NCI-H2227 treated with DMSO at 0.1 percent for 48 hours (cell line): ENCODE measurements at regions not wholly inside any gene's neighbourhood (a gene's known extent, or its start where the extent isn't known, plus 50 kb on each side); places are given as distances from the start of the nearest gene placed in this dataset.
"Not testable (repeated sequence)": the region's sequence is repeated elsewhere in the genome, so short reads cannot be mapped to it uniquely, and the experiment has no call there.

ENCODE experiments used
- DNase-seq: peaks from one replicate; lab custom pipeline; 2025; lab: John Stamatoyannopoulos, UW

- no peak for DNase-seq
These were observed 114.1 kb downstream of the C9orf152 start for GRCh38 chr9:110093871-110094270.

- no peak for DNase-seq
These were observed 112.8 kb downstream of the C9orf152 start for GRCh38 chr9:110095161-110095595.

DNA sequence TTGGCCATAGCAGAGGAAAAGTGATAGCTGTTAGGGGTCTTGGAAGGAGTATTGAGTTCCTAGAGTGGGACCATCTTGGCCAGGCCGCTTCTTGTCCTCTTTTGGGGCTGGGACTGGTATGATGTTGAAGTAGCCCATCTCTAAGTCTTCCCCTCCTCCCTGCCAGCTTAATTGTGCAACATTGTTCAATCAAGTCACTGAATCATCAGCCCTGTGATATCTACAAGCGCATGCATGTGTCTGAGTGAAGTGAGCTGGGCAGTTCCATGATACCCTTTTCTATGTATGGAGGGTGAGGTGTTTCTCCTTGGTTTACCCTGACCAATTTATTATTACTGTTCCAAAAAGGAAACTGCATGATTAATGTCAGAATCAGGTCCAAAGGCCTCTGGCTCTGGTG is 112.2 kb downstream of the C9orf152 start:
- DNase-seq = no peak

DNA sequence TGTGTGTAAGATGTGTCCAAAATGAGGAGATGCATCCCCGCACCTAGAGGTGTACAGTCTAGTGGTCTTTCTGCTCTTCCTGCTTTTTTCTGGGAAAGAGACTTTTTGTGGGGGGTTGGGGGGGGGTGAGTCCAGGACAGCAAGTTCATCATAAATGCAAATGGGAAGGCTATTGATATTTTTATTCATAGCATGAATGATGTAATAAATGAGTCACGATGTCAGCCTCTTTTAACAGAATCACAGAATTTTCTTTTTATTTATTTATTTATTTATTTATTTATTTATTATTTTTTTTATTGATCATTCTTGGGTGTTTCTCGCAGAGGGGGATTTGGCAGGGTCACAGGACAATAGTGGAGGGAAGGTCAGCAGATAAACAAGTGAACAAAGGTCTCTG is 111.3 kb downstream of the C9orf152 start:
- DNase-seq = not testable (repeated sequence)

DNA sequence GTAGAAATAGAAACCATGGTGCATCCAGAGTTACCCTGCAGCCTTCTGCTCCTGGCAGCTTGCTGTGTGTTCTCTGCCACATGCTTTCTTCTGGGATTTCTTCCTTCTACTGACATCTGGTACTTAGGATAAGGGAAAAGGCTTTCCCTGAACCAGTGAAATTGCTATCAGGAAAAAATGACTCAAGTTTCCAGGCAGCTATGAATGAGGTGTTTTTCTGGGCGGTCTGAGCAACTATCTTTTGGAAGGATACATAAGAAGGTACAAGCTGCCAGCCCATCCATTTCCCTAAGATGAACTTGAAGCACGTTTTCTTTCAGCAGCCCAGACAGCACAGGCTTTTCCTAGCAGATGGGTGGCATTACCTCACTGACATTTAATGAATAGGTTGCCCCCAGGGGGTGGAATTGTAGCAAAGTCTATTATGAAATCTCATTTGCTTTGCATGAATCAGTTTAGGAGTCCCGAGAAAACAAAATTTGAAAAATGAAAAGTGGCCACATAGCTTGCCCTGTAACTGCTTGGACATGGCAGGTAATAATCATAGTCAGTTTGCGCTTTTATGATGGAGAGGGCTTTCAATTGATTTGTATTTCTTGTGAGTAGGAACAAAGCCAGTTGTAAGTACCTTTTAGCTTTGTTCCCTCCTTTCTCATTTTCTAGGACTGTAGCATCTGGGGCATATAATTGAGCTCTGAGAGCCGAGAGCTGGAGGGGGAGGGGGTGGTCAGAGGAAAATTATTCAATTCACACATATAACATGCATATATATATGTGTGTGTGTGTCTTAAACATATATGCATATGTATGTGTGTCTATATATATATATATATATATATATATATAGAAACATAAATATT is 108.5 kb downstream of the C9orf152 start:
- DNase-seq = peak; percentile 91

- DNase-seq = no peak
These were observed 106.3 kb downstream of the C9orf152 start for GRCh38 chr9:110101531-110102161.

DNA sequence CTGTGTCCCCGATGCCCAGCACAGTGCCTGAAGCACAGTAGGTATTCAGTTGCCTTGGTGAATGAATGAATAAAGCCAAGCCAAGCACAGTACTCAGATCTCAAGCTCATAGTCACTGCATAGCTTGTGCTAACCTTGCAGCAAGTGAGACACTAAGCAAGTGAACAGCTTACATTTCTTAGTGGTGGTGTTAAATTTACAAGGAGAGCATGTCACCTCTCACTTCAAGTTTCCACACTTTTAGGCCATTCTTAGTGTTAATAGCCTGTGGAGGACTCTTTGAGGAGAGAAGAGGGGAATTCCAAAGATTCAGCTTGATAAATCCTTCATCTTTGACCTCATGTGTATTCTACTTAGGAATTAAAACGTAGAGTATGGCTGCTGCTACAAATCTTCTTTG is 104.7 kb downstream of the C9orf152 start:
- no peak for DNase-seq

DNA sequence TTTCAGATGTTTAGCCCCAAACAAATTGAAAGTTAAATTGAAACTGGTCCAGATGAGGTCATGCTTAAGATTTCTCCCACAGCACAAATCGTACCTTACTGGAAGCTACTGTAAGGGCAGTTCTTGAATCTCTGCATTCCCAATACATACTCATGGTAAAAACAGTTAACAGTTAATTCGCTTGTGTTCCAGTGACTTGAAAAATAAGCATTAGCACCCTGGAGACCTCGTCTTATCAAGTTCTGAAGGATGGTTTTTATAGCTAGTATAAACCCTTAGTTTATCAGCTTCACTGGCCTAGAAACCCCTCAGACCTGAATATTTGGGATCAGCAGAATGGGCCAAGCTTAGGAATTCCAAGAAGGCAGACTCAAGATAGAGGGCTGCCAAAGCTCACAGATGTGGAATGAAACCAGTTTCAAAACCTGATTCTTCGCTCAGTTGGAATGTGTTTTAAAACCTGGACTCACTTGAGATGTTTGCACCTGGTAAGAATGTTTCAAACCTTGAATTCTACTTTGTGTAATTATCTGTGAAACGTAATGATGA is 103.6 kb downstream of the C9orf152 start:
- no peak for DNase-seq

- no peak for DNase-seq
These were observed 102.9 kb downstream of the C9orf152 start for GRCh38 chr9:110105107-110105506.

DNA sequence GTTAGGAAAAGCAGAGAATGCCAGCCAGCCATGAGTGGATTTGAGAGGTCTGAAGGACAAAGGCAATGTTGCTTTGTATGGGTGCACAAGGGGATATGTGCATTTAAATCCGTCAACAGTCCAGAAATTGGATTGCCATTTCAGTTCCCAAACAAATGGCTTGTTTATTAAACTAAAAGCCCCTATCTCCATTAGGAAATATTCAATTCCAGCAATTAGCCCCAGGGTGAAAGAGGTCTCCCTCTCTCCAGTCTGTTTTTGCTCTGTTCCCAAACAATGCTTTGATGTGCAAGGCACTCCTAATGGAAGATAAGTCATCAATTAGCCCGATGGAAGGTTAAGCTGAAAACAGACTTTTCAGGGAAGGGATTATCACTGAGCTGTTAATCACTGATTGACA is 101.3 kb downstream of the C9orf152 start:
- DNase-seq = no peak

DNA sequence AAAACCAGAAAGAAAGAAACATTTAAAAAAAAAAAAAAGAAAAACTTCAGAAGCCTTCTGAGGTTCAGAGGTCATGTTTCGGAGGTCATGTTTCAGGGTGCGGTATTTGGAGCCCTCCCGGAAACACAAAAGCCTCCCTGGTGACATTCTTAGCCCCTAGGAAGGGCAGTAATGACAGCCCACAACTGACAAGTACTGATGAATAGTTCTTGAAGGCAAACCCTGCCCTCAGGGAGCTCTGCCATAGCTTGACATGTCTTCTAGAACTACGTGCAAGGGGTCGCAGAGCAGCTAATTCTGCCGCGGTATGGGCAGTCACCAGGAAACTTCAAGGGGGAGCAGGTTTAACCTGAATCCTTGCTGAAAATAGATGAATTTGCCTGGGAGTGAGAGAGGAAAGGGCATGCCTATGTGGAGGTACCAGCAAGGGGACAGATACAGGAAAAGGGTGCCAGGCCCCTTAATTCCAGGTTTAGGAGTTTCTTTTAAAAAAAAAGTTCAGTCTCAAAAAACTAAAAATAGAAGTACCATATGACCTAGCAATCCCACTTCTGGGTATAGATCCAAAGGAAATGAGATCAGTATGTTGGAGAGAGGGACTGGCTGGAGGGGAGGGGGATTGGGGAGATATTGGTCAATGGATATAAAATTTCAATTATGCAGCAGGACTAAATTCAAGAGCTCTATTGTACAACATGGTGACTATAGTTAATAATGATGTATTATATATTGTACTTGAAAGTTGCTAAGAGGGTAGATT is 98.4 kb downstream of the C9orf152 start:
- DNase-seq = no peak

GRCh38 chr9:110110154-110110553 is 97.8 kb downstream of the C9orf152 start:
- no peak for DNase-seq

GRCh38 chr9:110111868-110112267 is 96.1 kb downstream of the C9orf152 start:
- no peak for DNase-seq

GRCh38 chr9:110112792-110113191 is 95.2 kb downstream of the C9orf152 start:
- no peak for DNase-seq

DNA sequence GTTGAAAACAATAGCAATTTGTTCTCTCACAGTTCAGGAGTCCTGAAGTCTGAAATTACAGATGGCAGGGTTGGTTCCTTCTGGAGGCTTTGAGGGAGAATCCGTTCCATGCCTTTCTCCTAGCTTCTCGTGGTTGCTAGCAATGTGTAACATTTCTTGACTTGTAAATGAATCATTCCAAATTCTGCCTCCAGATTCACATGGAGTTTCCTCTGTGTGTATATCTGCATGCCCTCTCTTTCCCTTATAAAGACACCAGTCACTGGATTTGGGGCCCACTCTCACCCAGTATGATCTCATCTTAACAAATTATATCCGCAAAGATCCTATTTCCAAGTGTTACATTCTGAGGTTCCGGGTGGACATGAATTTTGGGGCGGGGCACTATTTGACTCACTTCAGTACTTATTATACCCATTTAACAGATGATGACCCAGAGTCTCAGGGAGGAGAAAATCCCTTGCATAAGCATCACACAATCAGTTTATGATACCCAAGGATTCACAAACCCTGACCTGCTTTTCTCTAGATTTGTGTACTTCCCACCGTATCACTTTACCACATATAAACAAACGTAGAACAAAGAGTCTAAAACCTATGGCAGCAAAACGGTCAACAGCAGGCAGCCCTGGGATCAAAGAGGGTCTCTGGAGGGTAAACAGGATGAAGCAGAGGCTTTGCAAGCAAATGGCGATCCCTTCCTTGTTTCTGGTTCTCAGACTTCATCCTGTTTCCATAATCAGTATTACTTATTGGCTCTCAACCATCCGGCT is 93.7 kb downstream of the C9orf152 start:
- no peak for DNase-seq

GRCh38 chr9:110114859-110115201 is 93.1 kb downstream of the C9orf152 start:
- no peak for DNase-seq

- DNase-seq = no peak
These were observed 92.6 kb downstream of the C9orf152 start for GRCh38 chr9:110115341-110115820.

- DNase-seq = no peak
These were observed 92.0 kb downstream of the C9orf152 start for GRCh38 chr9:110115826-110116542.

DNA sequence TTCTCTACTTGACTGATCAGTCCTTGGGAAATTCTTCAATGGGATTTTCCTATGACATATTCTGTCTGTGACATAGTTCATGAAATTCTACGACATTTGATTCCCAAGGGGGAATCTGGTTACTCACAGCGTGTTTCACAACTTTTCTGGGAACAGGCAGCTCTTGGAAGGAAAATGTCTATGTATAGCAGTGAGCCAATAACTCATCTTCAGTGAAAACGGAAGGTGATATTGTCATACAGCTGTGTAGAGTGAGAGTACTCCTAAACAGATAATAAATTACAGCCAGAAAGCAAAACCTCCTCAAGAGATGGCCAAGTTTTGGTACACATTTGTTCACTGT is 91.4 kb downstream of the C9orf152 start:
- DNase-seq = no peak

DNA sequence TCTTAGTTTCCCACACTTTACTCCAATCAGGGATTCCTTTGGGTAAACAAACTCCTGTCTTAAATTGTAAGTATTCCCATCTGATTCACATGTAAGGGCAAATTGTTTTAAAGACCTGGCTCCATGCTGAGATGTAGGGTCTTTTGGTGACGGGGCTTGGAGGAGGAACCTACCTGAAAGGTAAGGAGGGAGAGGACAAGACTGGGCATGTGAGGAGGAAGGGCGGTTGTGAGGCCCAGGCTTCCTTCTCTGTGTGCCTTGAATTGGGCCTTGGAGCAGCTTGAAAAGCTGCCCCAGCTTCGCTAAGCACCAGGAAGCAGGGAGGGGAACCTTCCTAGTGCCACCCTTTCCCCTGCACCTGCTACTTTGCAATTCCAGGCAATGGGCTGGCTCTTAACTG is 86.8 kb downstream of the C9orf152 start:
- DNase-seq = no peak
